T47D (cell line): ENCODE measurements at regions not wholly inside any gene's neighbourhood (a gene's known extent, or its start where the extent isn't known, plus 50 kb on each side); places are given as distances from the start of the nearest gene placed in this dataset.

Experiments
- DNase-seq, 2 experiments: peaks; one replicate each; pipeline versions ENCODE4 v3.0.0 to v3.0.0-alpha.2; 2011 to 2012; ENCODE audit warnings: low read depth in 1 of 2, low spot score in 1 of 2
- JUND ChIP-seq: IDR thresholded peaks from 2 replicates; pipeline ENCODE4 v1.6.1; 2012; ENCODE audit warnings: low read depth
- in situ Hi-C: cut with HindIII; loops from 2 replicates; pipeline ENCODE4 v1.10.0; 2016; ENCODE audit warnings: low sequenced_read_pairs, low pct_unique_long_range_greater_than_20kb

GRCh38 chr5:40033411-40033810 is 608.6 kb upstream of the DAB2 start:
- DNase-seq = no peak
- TF ChIP-seq JUND = no peak
- in situ Hi-C loops = no loop called here

- TF ChIP-seq JUND = no peak
- in situ Hi-C loops = no loop called here
- no peak for DNase-seq
Measured at GRCh38 chr5:40033009-40033408, 608.2 kb upstream of the DAB2 start.

DNA sequence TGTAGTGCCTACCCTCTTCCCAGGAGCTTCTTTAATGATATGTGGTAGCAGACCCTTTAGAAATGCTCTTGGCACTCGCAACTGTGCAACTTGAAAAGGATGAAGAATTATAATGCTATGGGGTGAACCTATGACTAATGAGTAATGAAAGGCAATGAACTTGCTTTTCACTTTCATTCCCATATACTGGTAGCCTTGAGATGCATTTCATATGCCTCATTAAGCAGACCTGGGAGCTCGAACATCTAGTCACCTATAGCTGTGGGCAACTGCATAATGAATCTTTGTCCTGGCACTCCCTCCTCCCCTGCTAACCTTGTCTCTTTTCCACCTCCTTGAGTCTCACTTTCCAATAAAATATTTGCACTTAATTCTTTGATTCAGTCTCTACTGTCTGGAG is 605.9 kb upstream of the DAB2 start:
- no peak for DNase-seq
- in situ Hi-C loops = no loop called here
- no peak for TF ChIP-seq JUND

GRCh38 chr5:40029711-40030495 is 605.1 kb upstream of the DAB2 start:
- no peak for TF ChIP-seq JUND
- in situ Hi-C loops = no loop called here
- no peak for DNase-seq

DNA sequence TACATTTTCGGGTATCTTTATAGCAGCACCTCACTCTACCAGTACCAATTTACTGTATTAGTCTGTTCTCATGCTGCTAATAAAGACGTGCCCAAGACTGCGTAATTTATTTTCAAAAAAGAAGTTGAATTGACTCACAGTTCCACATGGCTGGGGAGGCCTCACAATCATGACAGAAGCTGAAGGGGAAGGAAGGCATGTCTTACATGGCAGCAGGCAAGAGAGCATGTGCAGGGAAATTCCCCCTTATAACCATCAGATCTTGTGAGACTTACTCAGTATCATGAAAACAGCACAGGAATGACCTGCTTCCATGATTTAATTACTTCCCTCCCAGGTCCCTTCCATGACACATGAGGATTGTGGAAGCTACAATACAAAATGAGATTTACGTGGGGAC is 602.6 kb upstream of the DAB2 start:
- in situ Hi-C loops = no loop called here
- no peak for DNase-seq
- TF ChIP-seq JUND = no peak

DNA sequence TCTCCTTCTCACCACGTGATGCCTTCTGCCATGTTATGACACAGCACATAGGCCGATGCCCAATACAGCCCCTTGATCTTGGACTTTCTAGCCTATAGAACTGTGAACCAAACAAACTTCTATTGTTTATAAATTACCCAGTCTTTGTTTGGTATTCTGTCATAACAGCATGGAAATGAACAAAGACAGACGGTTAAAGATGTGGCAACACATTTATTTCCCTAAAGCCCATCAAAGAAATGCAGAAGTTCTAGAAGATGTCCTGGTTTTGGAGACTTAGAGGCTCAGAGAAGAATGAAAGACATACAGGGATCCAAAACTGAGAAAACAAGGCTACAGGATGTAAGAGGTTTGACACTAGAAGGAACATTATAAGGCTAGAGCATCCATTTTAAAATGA is 600.8 kb upstream of the DAB2 start:
- no peak for TF ChIP-seq JUND
- DNase-seq = no peak
- in situ Hi-C loops = no loop called here

GRCh38 chr5:40022057-40022456 is 597.3 kb upstream of the DAB2 start:
- no peak for TF ChIP-seq JUND
- no peak for DNase-seq
- in situ Hi-C loops = no loop called here

DNA sequence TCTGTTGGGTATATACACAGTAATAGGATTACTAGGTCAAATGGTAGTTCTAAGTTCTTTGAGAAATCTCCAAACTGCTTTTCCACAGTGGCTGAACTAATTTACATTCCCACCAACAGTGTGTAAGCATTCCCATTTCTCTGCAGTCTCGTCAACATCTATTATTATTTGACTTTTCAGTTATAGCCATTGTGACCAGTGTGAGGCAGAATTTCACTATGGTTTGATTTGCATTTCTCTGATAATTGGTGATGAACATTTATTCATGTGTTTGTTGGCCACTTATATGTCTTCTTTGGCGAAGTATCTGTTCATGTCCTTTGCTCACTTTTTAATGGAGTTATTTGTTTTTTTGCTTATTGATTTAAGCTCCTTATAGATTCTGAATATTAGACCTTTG is 596.2 kb upstream of the DAB2 start:
- DNase-seq = no peak
- no peak for TF ChIP-seq JUND
- in situ Hi-C loops = no loop called here

- in situ Hi-C loops = no loop called here
- no peak for TF ChIP-seq JUND
- DNase-seq = no peak
Measured at GRCh38 chr5:40017918-40018317, 593.1 kb upstream of the DAB2 start.

DNA sequence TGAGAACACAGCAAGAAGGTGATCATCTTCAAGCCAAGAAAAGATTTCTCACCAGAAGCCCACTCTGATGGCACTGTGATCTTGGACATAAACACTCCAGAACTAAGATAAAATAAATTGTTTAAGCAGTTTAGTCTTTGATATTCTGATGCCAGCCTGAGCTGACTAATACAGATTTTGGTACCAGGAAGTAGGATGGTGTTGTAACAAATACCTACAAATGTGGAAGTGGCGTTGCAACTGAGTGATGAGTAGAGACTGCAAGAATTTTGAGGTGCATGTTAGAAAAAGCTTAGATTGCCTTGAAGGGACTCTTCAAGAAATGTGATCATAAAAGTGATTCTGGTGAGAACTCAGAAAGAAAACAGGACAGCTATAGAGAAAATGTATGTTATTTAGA is 592.4 kb upstream of the DAB2 start:
- DNase-seq = no peak
- TF ChIP-seq JUND = no peak
- in situ Hi-C loops = no loop called here

- DNase-seq = no peak
- no peak for TF ChIP-seq JUND
- in situ Hi-C loops = no loop called here
Measured at GRCh38 chr5:40010436-40010835, 585.7 kb upstream of the DAB2 start.

DNA sequence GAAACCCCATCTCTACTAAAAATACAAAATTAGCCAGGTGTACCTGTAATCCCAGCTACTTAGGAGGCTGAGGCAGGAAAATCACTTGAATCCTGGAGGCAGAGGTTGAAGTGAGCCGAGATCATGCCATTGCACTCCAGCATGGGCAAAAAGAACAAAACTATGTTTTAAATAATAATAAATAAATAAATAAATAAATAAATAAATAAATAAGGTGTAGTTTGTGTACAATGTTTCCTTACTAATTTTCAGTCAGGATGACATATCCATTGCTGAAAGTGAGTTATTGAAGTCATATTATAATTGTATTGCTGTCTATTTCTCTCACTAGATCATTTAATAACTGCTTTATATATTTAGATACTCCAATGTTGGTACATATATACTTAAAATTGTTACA is 581.5 kb upstream of the DAB2 start:
- in situ Hi-C loops = no loop called here
- no peak for DNase-seq
- TF ChIP-seq JUND = no peak

DNA sequence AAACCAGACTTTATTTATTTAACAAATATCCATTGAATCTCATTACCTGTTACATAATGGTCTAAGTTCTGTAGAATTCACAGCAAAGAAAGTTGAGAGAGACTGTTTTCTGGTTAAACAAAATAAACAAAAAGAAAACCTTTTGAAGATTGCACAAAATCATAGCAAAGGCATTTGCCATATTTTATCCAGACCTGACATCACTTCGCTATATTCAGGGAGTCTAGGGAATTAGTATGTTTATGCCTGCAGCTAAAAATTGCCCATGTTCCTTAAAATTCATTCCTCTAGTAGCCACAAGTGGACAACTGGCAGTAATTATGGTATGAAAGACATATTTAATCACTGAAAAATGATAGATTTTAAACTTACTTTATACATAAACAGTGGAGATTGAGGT is 577.0 kb upstream of the DAB2 start:
- in situ Hi-C loops = no loop called here
- no peak for DNase-seq
- TF ChIP-seq JUND = no peak

- DNase-seq = no peak
- TF ChIP-seq JUND = no peak
- in situ Hi-C loops = no loop called here
Measured at GRCh38 chr5:39998518-39998917, 573.7 kb upstream of the DAB2 start.
